Stimulated activated CD8-positive, alpha-beta memory T cell treated with anti-CD3 and anti-CD28 coated beads, Interleukin-4, amount 100 ng/mL, for 48 hours (primary cell): ENCODE measurements at regions not wholly inside any gene's neighbourhood (a gene's known extent, or its start where the extent isn't known, plus 50 kb on each side); places are given as distances from the start of the nearest gene placed in this dataset.

ENCODE experiments used
- DNase-seq: peaks from one replicate; pipeline ENCODE4 v3.0.0-alpha.2; 2020

- DNase-seq = no peak
Measured at GRCh38 chr2:122357998-122358397, 602.5 kb downstream of the TSN start.

GRCh38 chr2:122358729-122359128 lies 603.3 kb downstream of the TSN start:
- DNase-seq = no peak

- no peak for DNase-seq
Measured at GRCh38 chr2:122363885-122364284, 608.4 kb downstream of the TSN start.

- no peak for DNase-seq
Measured at GRCh38 chr2:122366427-122366826, 611.0 kb downstream of the TSN start.

- DNase-seq = no peak
Measured at GRCh38 chr2:122366969-122367645, 611.7 kb downstream of the TSN start.

GRCh38 chr2:122367646-122368010 lies 612.2 kb downstream of the TSN start:
- DNase-seq = no peak

- DNase-seq = no peak
Measured at GRCh38 chr2:122368576-122369243, 613.3 kb downstream of the TSN start.

GRCh38 chr2:122378521-122378920 lies 623.1 kb downstream of the TSN start:
- DNase-seq = no peak

- no peak for DNase-seq
Measured at GRCh38 chr2:122384768-122385333, 629.4 kb downstream of the TSN start.

GRCh38 chr2:122388208-122388607 lies 632.8 kb downstream of the TSN start:
- DNase-seq = no peak

GRCh38 chr2:122389694-122390093 lies 634.2 kb downstream of the TSN start:
- no peak for DNase-seq

GRCh38 chr2:122390406-122390805 lies 635.0 kb downstream of the TSN start:
- no peak for DNase-seq

- DNase-seq = no peak
Measured at GRCh38 chr2:122391726-122392125, 636.3 kb downstream of the TSN start.

- DNase-seq = no peak
Measured at GRCh38 chr2:122395687-122396086, 640.2 kb downstream of the TSN start.

- no peak for DNase-seq
Measured at GRCh38 chr2:122411231-122411630, 655.8 kb downstream of the TSN start.

- no peak for DNase-seq
Measured at GRCh38 chr2:122412360-122412759, 656.9 kb downstream of the TSN start.

GRCh38 chr2:122414902-122415301 lies 659.5 kb downstream of the TSN start:
- DNase-seq = no peak

GRCh38 chr2:122417114-122417513 lies 661.7 kb downstream of the TSN start:
- no peak for DNase-seq

GRCh38 chr2:122421775-122422174 lies 666.3 kb downstream of the TSN start:
- no peak for DNase-seq

- no peak for DNase-seq
Measured at GRCh38 chr2:122422384-122422991, 667.0 kb downstream of the TSN start.

- DNase-seq = no peak
Measured at GRCh38 chr2:122423934-122424333, 668.5 kb downstream of the TSN start.

GRCh38 chr2:122433123-122433754 lies 677.8 kb downstream of the TSN start:
- no peak for DNase-seq

GRCh38 chr2:122445003-122445402 lies 689.6 kb downstream of the TSN start:
- no peak for DNase-seq

- DNase-seq = no peak
Measured at GRCh38 chr2:122446761-122447160, 691.3 kb downstream of the TSN start.
